ENCODE measurements at regions not wholly inside any gene's neighbourhood (a gene's known extent, or its start where the extent isn't known, plus 50 kb on each side); places are given as distances from the start of the nearest gene placed in this dataset.

- no peak for DNase-seq (ENCODE audit: low read depth)
Observed at GRCh38 chr17:15894913-15895658, 49.8 kb upstream of the ADORA2B start.

Data from Daoy (cell line).